ENCODE measurements at regions not wholly inside any gene's neighbourhood (a gene's known extent, or its start where the extent isn't known, plus 50 kb on each side); places are given as distances from the start of the nearest gene placed in this dataset.

DNA sequence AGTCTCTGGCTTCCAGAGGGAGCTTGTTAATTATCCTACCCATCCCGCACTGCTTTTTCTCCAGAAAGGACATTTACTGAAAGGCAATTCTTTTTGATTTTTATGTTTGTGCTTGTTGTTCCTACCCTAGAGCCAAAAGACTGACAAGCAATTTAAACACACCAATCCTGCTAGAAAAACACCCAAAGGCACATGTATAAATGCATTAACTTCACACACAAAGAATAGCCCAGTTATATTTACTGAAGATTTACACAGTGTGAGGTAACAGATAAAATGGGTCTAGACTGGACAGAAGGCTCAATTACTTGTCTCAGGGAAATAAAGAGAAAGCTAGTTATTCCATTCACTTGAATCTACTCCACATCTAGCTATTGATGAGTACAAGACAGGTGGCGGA, 61.2 kb upstream of the NOCT start:
- no peaks in the 10 kb centered on the region for H3K36me3 ChIP-seq (ENCODE audit: insufficient read depth, low read length)
- H2AFZ ChIP-seq (ENCODE audit: low read length): peak overlapping the region; percentile 9
- TF ChIP-seq, protein P1, sequence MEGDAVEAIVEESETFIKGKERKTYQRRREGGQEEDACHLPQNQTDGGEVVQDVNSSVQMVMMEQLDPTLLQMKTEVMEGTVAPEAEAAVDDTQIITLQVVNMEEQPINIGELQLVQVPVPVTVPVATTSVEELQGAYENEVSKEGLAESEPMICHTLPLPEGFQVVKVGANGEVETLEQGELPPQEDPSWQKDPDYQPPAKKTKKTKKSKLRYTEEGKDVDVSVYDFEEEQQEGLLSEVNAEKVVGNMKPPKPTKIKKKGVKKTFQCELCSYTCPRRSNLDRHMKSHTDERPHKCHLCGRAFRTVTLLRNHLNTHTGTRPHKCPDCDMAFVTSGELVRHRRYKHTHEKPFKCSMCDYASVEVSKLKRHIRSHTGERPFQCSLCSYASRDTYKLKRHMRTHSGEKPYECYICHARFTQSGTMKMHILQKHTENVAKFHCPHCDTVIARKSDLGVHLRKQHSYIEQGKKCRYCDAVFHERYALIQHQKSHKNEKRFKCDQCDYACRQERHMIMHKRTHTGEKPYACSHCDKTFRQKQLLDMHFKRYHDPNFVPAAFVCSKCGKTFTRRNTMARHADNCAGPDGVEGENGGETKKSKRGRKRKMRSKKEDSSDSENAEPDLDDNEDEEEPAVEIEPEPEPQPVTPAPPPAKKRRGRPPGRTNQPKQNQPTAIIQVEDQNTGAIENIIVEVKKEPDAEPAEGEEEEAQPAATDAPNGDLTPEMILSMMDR (IDR thresholded peaks at IDR 0.05; ENCODE audit: extremely low read depth, low read depth, low read length): no peak
- H3K4me3 ChIP-seq (ENCODE audit: insufficient read depth, low read length): no peak overlapping the region
- no peaks in the 10 kb centered on the region for H3K79me2 ChIP-seq (ENCODE audit: insufficient read depth, low read length)
- no peaks in the 10 kb centered on the region for H4K20me1 ChIP-seq (ENCODE audit: insufficient read depth, low read length)
- peak overlapping the region; percentile 79 for H3K4me2 ChIP-seq (ENCODE audit: insufficient read depth, low read length)
- peaks cover 17% of the 10 kb centered on the region for H3K4me1 ChIP-seq (ENCODE audit: insufficient read depth, low read length)
- no peaks in the 10 kb centered on the region for H3K9me3 ChIP-seq (ENCODE audit: low read depth, low read length)
- H3K27ac ChIP-seq (ENCODE audit: low read depth, low read length): peak overlapping the region; percentile 37
- no peaks in the 10 kb centered on the region for H3K27me3 ChIP-seq (ENCODE audit: insufficient read depth, low read length)
- DNase-seq (ENCODE audit: insufficient read length, low spot score, missing footprints): no peak

DNA sequence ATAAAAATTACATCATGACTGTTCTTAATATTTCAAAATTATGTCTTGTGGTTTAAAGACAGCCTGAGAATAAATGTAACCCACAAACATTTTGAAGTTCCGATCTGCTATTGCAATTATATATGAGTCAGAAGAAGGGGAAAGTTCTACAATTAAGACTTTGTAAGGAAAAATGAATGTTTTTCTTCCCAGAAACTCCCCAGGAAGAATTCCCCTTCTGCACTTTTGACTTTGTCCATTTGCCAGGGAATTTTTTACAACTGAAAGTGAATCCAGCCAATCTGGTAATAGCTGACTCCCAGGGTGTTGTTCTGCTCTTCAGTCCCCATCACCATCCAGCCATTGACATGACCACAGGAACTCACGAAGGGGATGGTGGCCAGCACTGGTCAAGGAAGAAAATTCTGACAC, 61.6 kb upstream of the NOCT start:
- Histone ChIP-seq H3K9me3 (ENCODE audit: low read depth, low read length) (no peaks in the 10 kb centered on the region), H3K27ac (ENCODE audit: low read depth, low read length) (peak overlapping the region; percentile 37), H4K20me1 (ENCODE audit: insufficient read depth, low read length) (no peaks in the 10 kb centered on the region), H3K79me2 (ENCODE audit: insufficient read depth, low read length) (no peaks in the 10 kb centered on the region), H3K27me3 (ENCODE audit: insufficient read depth, low read length) (no peaks in the 10 kb centered on the region), H3K4me3 (ENCODE audit: insufficient read depth, low read length) (no peak overlapping the region), H3K4me2 (ENCODE audit: insufficient read depth, low read length) (peak overlapping the region; percentile 79), H2AFZ (ENCODE audit: low read length) (peak overlapping the region; percentile 9), H3K4me1 (ENCODE audit: insufficient read depth, low read length) (peaks cover 20% of the 10 kb centered on the region), H3K36me3 (ENCODE audit: insufficient read depth, low read length) (no peaks in the 10 kb centered on the region)
- TF ChIP-seq, protein P1 (IDR thresholded peaks at IDR 0.05; ENCODE audit: extremely low read depth, low read depth, low read length): no peak
- DNase-seq (ENCODE audit: insufficient read length, low spot score, missing footprints): peak; percentile 81

DNA sequence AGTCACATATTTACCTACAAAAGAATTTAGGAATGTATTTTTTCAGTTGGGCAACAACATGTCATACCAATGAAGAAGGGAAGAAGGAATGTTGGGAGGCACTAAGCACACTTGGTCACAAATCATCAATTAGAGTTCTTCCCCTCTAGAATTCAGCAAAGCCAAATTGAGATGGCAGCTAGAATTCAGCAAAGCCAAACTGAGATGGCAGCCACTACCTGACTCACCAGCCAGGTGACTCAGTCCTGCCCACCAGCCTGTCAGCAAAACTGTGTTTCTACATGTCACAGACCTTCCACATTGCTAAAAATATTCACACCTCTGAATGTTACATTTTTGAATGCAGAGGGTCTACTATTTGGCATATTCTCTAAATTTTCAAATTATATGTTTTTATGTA, 63.2 kb upstream of the NOCT start:
- H3K4me2 ChIP-seq (ENCODE audit: insufficient read depth, low read length): no peak overlapping the region
- H3K4me3 ChIP-seq (ENCODE audit: insufficient read depth, low read length): no peak overlapping the region
- no peaks in the 10 kb centered on the region for H3K27me3 ChIP-seq (ENCODE audit: insufficient read depth, low read length)
- H4K20me1 ChIP-seq (ENCODE audit: insufficient read depth, low read length): no peaks in the 10 kb centered on the region
- no peak for DNase-seq (ENCODE audit: insufficient read length, low spot score, missing footprints)
- H3K4me1 ChIP-seq (ENCODE audit: insufficient read depth, low read length): peaks cover 24% of the 10 kb centered on the region
- H2AFZ ChIP-seq (ENCODE audit: low read length): no peak overlapping the region
- no peak overlapping the region for H3K27ac ChIP-seq (ENCODE audit: low read depth, low read length)
- H3K79me2 ChIP-seq (ENCODE audit: insufficient read depth, low read length): no peaks in the 10 kb centered on the region
- H3K36me3 ChIP-seq (ENCODE audit: insufficient read depth, low read length): no peaks in the 10 kb centered on the region
- TF ChIP-seq, protein P1 (IDR thresholded peaks at IDR 0.05; ENCODE audit: extremely low read depth, low read depth, low read length): no peak
- no peaks in the 10 kb centered on the region for H3K9me3 ChIP-seq (ENCODE audit: low read depth, low read length)

DNA sequence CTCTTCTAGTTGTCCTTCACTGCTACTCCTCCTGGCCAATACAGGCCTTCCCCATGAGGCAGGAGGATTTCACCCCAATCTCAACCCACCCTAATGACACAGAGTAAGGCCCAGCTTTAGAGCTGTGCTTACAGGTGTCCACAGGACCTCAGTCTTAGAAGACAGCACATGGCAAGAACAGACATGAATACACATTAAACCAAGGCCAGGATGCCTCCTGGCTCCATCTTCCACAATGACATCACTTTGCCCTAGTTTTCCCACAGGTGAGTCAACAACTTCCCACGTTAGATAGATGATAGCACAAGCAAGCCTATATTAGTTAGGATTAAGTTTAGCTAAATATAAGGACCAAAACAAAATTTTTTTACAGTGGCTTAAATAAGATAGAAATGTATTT, 63.8 kb upstream of the NOCT start:
- H4K20me1 ChIP-seq (ENCODE audit: insufficient read depth, low read length): no peaks in the 10 kb centered on the region
- no peak overlapping the region for H3K4me3 ChIP-seq (ENCODE audit: insufficient read depth, low read length)
- no peaks in the 10 kb centered on the region for H3K79me2 ChIP-seq (ENCODE audit: insufficient read depth, low read length)
- H3K4me2 ChIP-seq (ENCODE audit: insufficient read depth, low read length): no peak overlapping the region
- no peak overlapping the region for H3K27ac ChIP-seq (ENCODE audit: low read depth, low read length)
- no peak for DNase-seq (ENCODE audit: insufficient read length, low spot score, missing footprints)
- peaks cover 24% of the 10 kb centered on the region for H3K4me1 ChIP-seq (ENCODE audit: insufficient read depth, low read length)
- no peaks in the 10 kb centered on the region for H3K27me3 ChIP-seq (ENCODE audit: insufficient read depth, low read length)
- no peaks in the 10 kb centered on the region for H3K9me3 ChIP-seq (ENCODE audit: low read depth, low read length)
- TF ChIP-seq, protein P1 (IDR thresholded peaks at IDR 0.05; ENCODE audit: extremely low read depth, low read depth, low read length): no peak
- H3K36me3 ChIP-seq (ENCODE audit: insufficient read depth, low read length): no peaks in the 10 kb centered on the region
- no peak overlapping the region for H2AFZ ChIP-seq (ENCODE audit: low read length)
